Gastrocnemius medialis (tissue), 4 donors: ENCODE measurements at regions not wholly inside any gene's neighbourhood (a gene's known extent, or its start where the extent isn't known, plus 50 kb on each side); places are given as distances from the start of the nearest gene placed in this dataset.

Source experiments
- ATAC-seq, 2 donors: fragments of 150-250 bp; one replicate each; pipeline ENCODE4 v1.9.1; 2016
- DNase-seq, 2 donors: peaks; one replicate each; pipeline ENCODE4 v3.0.0-alpha.2; 2019
- H3K27ac ChIP-seq, 4 donors: fragments of 200-600 bp; sonication (generic); 1 replicate in 1 of 4; 2 replicates in 3 of 4; pipeline ENCODE4 v1.5.1; 2016 to 2018; ENCODE audit warnings: mild to moderate bottlenecking in 2 of 4, moderate library complexity in 1 of 4
- H3K27me3 ChIP-seq, 3 donors: fragments of 200-600 bp; sonication (generic) in 2 of 3; 1 replicate in 1 of 3; 2 replicates in 2 of 3; pipeline versions ENCODE4 v1.5.1 to v1.6.0; 2016 to 2019; ENCODE audit warnings: mild to moderate bottlenecking in 1 of 3, moderate library complexity in 1 of 3
- H3K36me3 ChIP-seq, 2 donors: fragments of 200-600 bp; sonication (generic) in 1 of 2; one replicate each; pipeline ENCODE4 v1.5.1; 2017 to 2018
- H3K4me1 ChIP-seq, 2 donors: fragments of 200-600 bp; sonication (generic) in 1 of 2; one replicate each; pipeline ENCODE4 v1.5.1; 2016 to 2017; ENCODE audit warnings: mild to moderate bottlenecking in 2 of 2
- H3K4me3 ChIP-seq, 4 donors: fragments of 200-600 bp; sonication (generic) in 3 of 4; 1 replicate in 1 of 4; 2 replicates in 3 of 4; pipeline ENCODE4 v1.5.1; 2016 to 2019; ENCODE audit warnings: mild to moderate bottlenecking in 2 of 4
- H3K9me3 ChIP-seq, 3 donors: fragments of 200-600 bp; sonication (generic) in 2 of 3; 1 replicate in 1 of 3; 2 replicates in 2 of 3; pipeline ENCODE4 v1.5.1; 2016 to 2019
- POLR2A ChIP-seq, 2 donors: fragments of 450-650 bp; IDR thresholded peaks; one replicate each; pipeline ENCODE4 v1.6.1; 2017; ENCODE audit warnings: antibody characterized with exemption in 2 of 2, mild to moderate bottlenecking in 2 of 2, moderate library complexity in 2 of 2
- in situ Hi-C, 4 donors: fragments of 200-750 bp; cut with MboI; loops; one replicate each; pipeline versions ENCODE4 v1.15.0 to v1.8.0; 2017; ENCODE audit warnings: low sequenced_read_pairs in 4 of 4
- intact Hi-C: fragments of 100-400 bp; cut with DNase I; formaldehyde crosslinking; loops from one replicate; pipeline ENCODE4 v1.15.1; 2023; ENCODE audit warnings: low total_unique reads
- TF ChIP-seq, protein P1 (sequence below), 5 experiments: fragments of 450-650 bp in 3 of 5; fragments of 200-600 bp in 2 of 5; sonication (generic) in 2 of 5; IDR thresholded peaks in 4 of 5; conservative IDR thresholded peaks in 1 of 5; 1 replicate in 4 of 5; 2 replicates in 1 of 5; pipeline ENCODE4 v1.5.1; 2016 to 2019; ENCODE audit warnings: antibody characterized with exemption in 5 of 5, mild to moderate bottlenecking in 3 of 5, moderate library complexity in 3 of 5

DNA sequence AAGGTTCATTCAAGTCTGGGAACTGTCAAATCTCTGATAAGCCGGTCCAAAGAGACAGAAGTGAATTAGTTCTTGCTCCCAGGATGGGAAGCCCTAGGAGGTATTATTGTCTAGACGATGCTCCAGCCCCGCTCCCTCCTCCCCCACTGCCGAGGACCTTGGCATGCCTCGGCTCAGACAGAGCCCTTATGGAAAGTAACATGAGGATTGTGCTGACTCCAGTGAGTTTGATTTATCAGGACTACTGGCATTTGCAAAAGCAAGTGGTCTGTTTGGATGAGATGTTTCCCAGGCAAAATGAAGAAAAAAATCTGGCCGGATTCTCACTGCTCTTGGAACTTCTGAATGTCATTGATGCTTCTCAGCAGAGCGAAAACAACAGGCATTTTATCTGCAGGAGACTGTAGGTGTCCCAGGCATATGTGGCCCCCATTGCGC is 341.0 kb downstream of the ETS1 start:
- Histone ChIP-seq H3K27me3 (no peaks in the 10 kb centered on the region), H3K4me1 (no peaks in the 10 kb centered on the region), H3K36me3 (no peaks in the 10 kb centered on the region), H3K9me3 (no peaks in the 10 kb centered on the region), H3K27ac (no peak overlapping the region), H3K4me3 (no peak overlapping the region)
- intact Hi-C loops = no loop called here
- DNase-seq (no peak), ATAC-seq (no peak)
- in situ Hi-C loops = no loop called here
- TF ChIP-seq, protein P1, sequence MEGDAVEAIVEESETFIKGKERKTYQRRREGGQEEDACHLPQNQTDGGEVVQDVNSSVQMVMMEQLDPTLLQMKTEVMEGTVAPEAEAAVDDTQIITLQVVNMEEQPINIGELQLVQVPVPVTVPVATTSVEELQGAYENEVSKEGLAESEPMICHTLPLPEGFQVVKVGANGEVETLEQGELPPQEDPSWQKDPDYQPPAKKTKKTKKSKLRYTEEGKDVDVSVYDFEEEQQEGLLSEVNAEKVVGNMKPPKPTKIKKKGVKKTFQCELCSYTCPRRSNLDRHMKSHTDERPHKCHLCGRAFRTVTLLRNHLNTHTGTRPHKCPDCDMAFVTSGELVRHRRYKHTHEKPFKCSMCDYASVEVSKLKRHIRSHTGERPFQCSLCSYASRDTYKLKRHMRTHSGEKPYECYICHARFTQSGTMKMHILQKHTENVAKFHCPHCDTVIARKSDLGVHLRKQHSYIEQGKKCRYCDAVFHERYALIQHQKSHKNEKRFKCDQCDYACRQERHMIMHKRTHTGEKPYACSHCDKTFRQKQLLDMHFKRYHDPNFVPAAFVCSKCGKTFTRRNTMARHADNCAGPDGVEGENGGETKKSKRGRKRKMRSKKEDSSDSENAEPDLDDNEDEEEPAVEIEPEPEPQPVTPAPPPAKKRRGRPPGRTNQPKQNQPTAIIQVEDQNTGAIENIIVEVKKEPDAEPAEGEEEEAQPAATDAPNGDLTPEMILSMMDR (IDR thresholded peaks at IDR 0.05 in 4 of 5, conservative IDR thresholded peaks at IDR 0.05 in 1 of 5) = no peak
- no peak for TF ChIP-seq POLR2A (IDR thresholded peaks at IDR 0.05)

DNA sequence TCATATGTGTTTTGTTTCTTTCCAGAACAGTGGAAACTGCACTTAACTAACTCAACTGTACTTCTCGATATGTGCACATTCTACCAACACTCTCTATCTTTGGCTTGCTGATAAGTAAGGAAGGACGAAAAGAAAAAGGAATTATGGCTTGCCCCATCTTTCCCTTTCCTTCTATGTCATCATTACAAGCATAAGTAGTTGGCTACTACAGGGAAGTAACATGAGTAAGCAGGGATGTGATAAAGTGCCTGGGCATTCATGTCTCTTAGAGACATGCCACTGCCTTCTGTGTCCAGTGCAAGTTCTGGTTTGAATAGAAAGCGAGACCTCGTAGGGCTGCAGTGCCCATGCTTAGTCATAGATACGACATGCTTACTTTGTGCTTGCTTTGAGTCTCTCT is 342.5 kb downstream of the ETS1 start:
- Histone ChIP-seq H3K27me3 (no peaks in the 10 kb centered on the region), H3K9me3 (no peaks in the 10 kb centered on the region), H3K27ac (no peak overlapping the region), H3K4me3 (no peak overlapping the region), H3K4me1 (no peaks in the 10 kb centered on the region), H3K36me3 (no peaks in the 10 kb centered on the region)
- intact Hi-C loops (no loop called here), in situ Hi-C loops (no loop called here)
- TF ChIP-seq POLR2A (IDR thresholded peaks at IDR 0.05) = no peak
- TF ChIP-seq, protein P1 (IDR thresholded peaks at IDR 0.05 in 4 of 5, conservative IDR thresholded peaks at IDR 0.05 in 1 of 5) = no peak
- ATAC-seq = no peak
- no peak for DNase-seq

DNA sequence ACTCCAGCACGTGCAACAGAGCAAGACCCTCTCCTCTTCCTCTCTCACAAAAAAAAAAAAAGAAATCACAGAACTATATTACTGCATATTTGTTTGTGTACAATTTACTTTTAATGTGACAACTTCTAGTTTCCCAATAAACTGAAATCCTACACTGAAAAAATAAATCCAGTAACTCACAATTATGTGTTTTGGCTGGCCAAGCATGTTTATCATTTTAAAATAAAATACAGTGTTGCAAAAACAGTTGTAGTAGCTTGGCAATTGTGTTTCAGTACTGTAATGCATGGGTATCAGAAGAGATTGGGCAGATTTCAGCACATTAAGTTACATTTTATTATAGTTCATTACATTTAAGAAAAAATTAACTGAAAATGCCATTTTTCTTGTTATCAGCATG is 344.9 kb downstream of the ETS1 start:
- in situ Hi-C loops = no loop called here
- intact Hi-C loops = no loop called here
- no peak for ATAC-seq
- TF ChIP-seq, protein P1 (IDR thresholded peaks at IDR 0.05 in 4 of 5, conservative IDR thresholded peaks at IDR 0.05 in 1 of 5) = no peak
- no peak for TF ChIP-seq POLR2A (IDR thresholded peaks at IDR 0.05)
- Histone ChIP-seq H3K36me3 (no peaks in the 10 kb centered on the region), H3K27me3 (no peaks in the 10 kb centered on the region), H3K9me3 (no peaks in the 10 kb centered on the region), H3K27ac (no peak overlapping the region), H3K4me1 (no peaks in the 10 kb centered on the region), H3K4me3 (no peak overlapping the region)
- DNase-seq = no peak

DNA sequence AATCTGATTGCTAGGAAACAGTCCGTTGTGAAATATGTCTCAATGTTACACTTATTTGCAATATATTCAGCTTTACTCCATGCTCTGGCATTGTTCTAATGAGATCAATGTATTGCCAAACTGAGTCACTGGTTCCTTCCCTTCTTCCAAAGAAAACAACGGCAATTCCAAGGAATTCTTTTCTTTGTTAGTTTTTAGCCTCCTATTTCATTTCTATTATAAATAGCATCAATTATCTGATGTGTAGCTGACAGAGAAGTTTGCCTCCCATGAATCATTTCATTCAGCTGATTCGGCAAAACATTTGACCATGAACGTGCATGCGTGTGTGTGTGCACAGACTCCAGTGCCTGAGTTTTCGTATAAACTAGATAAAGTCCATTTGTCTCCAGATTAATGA is 346.8 kb downstream of the ETS1 start:
- ATAC-seq = no peak
- intact Hi-C loops (no loop called here), in situ Hi-C loops (no loop called here)
- H3K4me3 ChIP-seq = no peak overlapping the region
- TF ChIP-seq, protein P1 (IDR thresholded peaks at IDR 0.05 in 4 of 5, conservative IDR thresholded peaks at IDR 0.05 in 1 of 5) = no peak
- no peak for TF ChIP-seq POLR2A (IDR thresholded peaks at IDR 0.05)
- no peak overlapping the region for H3K27ac ChIP-seq
- H3K27me3 ChIP-seq = no peaks in the 10 kb centered on the region
- no peak for DNase-seq
- H3K9me3 ChIP-seq = no peaks in the 10 kb centered on the region
- no peaks in the 10 kb centered on the region for H3K4me1 ChIP-seq
- H3K36me3 ChIP-seq = no peaks in the 10 kb centered on the region

DNA sequence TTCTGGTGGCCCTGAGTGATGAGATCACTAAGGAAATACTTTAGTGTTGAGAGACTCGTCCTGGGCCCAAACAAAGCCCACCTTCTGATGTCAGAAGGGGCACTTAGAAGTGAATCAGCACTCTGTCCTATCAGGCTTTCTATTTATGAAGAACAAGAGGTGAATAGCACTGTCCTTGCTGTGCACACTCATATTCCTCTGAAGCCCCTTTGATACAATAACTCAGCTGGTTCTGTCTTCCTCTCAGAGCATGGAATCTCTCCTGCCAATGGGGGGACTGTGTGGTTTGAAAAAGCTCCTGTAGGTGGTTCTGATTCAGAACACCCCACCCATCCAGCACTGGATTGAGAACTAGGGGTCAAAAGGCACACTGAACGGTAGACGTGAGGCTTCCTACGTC is 348.1 kb downstream of the ETS1 start:
- Histone ChIP-seq H3K4me1 (no peaks in the 10 kb centered on the region), H3K36me3 (no peaks in the 10 kb centered on the region), H3K27me3 (no peaks in the 10 kb centered on the region), H3K4me3 (no peak overlapping the region), H3K27ac (no peak overlapping the region), H3K9me3 (no peaks in the 10 kb centered on the region)
- intact Hi-C loops = no loop called here
- ATAC-seq (no peak), DNase-seq (no peak)
- TF ChIP-seq, protein P1 (IDR thresholded peaks at IDR 0.05 in 4 of 5, conservative IDR thresholded peaks at IDR 0.05 in 1 of 5) = no peak
- TF ChIP-seq POLR2A (IDR thresholded peaks at IDR 0.05) = no peak
- in situ Hi-C loops = no loop called here
